Fibroblast of lung (primary cell): ENCODE measurements at regions not wholly inside any gene's neighbourhood (a gene's known extent, or its start where the extent isn't known, plus 50 kb on each side); places are given as distances from the start of the nearest gene placed in this dataset.

Experiments used
- CTCF ChIP-seq, 2 donors: IDR thresholded peaks in 1 of 2; conservative IDR thresholded peaks in 1 of 2; 1 replicate in 1 of 2; 2 replicates in 1 of 2; pipeline ENCODE4 v1.5.1; 2011 to 2012; ENCODE audit warnings: low read length in 2 of 2, control low read depth in 1 of 2, inconsistent platforms in 1 of 2, low read depth in 1 of 2, mild to moderate bottlenecking in 1 of 2
- EZH2 ChIP-seq: IDR thresholded peaks from 2 replicates; pipeline ENCODE4 v1.5.1; 2012; ENCODE audit warnings: low read length, control low read depth, mild to moderate bottlenecking; ENCODE audit errors: missing control alignments

- TF ChIP-seq CTCF (conservative IDR thresholded peaks at IDR 0.05 in 1 of 2, IDR thresholded peaks at IDR 0.05 in 1 of 2; ENCODE audit: low read depth in 1 of 2, low read length in 2 of 2) (no peak), EZH2 (no peak)
These were observed 62.3 kb upstream of the SPAG16 start for GRCh38 chr2:213221957-213222356.
